ENCODE measurements at regions not wholly inside any gene's neighbourhood (a gene's known extent, or its start where the extent isn't known, plus 50 kb on each side); places are given as distances from the start of the nearest gene placed in this dataset.

DNA sequence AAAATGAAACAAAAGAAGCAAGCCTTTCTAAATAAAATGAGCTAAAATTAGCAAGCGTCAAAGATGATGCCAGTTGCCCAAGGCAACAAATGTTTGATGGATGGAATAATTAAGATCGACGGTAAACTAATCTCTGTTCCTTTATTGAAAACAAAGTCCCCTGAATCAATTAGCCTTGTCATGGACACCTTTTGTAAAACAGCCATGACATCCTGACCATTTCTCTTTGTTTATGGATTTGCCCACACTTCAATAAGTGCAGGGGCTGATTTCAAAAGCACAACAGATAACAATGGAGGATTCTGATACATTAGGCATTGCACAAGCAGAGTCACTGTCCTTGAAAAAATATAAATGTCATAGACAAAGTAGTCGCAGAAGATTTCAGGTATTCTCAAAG is 160.1 kb upstream of the HNRNPA3 start:
- Histone ChIP-seq H3K36me3 (replicated peaks; ENCODE audit: insufficient read depth, low read depth) (no peaks in the 10 kb centered on the region), H3K4me2 (no peak overlapping the region), H3K4me3 (no peak overlapping the region), H3K27me3 (peaks cover 3% of the 10 kb centered on the region), H3K9me2 (replicated peaks; ENCODE audit: insufficient read depth) (no peaks in the 10 kb centered on the region), H3K4me1 (ENCODE audit: insufficient read depth) (peaks cover 5% of the 10 kb centered on the region), H2AFZ (no peak overlapping the region), H3K9me3 (ENCODE audit: low read depth) (no peaks in the 10 kb centered on the region), H3K27ac (peak overlapping the region; percentile 55), H3K79me2 (no peaks in the 10 kb centered on the region), H4K20me1 (ENCODE audit: insufficient read depth, poor library complexity, severe bottlenecking) (no peaks in the 10 kb centered on the region)
- TF ChIP-seq, protein P1, sequence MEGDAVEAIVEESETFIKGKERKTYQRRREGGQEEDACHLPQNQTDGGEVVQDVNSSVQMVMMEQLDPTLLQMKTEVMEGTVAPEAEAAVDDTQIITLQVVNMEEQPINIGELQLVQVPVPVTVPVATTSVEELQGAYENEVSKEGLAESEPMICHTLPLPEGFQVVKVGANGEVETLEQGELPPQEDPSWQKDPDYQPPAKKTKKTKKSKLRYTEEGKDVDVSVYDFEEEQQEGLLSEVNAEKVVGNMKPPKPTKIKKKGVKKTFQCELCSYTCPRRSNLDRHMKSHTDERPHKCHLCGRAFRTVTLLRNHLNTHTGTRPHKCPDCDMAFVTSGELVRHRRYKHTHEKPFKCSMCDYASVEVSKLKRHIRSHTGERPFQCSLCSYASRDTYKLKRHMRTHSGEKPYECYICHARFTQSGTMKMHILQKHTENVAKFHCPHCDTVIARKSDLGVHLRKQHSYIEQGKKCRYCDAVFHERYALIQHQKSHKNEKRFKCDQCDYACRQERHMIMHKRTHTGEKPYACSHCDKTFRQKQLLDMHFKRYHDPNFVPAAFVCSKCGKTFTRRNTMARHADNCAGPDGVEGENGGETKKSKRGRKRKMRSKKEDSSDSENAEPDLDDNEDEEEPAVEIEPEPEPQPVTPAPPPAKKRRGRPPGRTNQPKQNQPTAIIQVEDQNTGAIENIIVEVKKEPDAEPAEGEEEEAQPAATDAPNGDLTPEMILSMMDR (IDR thresholded peaks at IDR 0.05; ENCODE audit: poor library complexity): no peak
- TF ChIP-seq EZH2 (IDR thresholded peaks at IDR 0.05; ENCODE audit: borderline replicate concordance): no peak
- TF ChIP-seq EZH2phosphoT487 (IDR thresholded peaks at IDR 0.05; ENCODE audit: low read depth, severe bottlenecking, unreplicated experiment): no peak
- 76% methylated on average over 4 of the region's 4 CpGs for WGBS (ENCODE audit: low lambda C conversion rate, missing lambda C conversion rate)
- no peak for DNase-seq (ENCODE audit: low spot score)

DNA sequence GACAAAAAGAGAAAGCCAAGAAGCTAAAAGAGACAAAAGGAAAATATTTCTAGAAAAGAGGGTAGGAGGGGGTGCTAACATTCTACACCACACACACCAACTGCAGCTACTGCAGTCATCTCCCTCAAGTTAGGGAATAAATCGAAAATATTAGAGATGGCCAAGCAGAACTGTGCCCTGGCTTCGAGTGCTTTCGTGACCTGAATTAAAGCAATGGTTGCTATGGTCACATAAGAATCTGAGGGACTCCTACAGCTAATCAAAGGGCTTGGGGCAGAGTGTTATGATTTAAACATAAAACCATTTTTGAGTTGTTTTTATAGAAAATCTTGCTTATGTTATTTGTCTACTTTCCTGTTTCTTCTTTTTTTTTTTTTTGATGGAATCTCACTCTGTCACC is 159.6 kb upstream of the HNRNPA3 start:
- DNase-seq (ENCODE audit: low spot score): no peak
- Histone ChIP-seq H3K9me3 (ENCODE audit: low read depth) (no peaks in the 10 kb centered on the region), H3K27ac (peak overlapping the region; percentile 55), H3K36me3 (replicated peaks; ENCODE audit: insufficient read depth, low read depth) (no peaks in the 10 kb centered on the region), H3K27me3 (peaks cover 3% of the 10 kb centered on the region), H4K20me1 (ENCODE audit: insufficient read depth, poor library complexity, severe bottlenecking) (no peaks in the 10 kb centered on the region), H3K4me3 (no peak overlapping the region), H3K79me2 (no peaks in the 10 kb centered on the region), H3K4me2 (no peak overlapping the region), H2AFZ (no peak overlapping the region), H3K4me1 (ENCODE audit: insufficient read depth) (peaks cover 5% of the 10 kb centered on the region), H3K9me2 (replicated peaks; ENCODE audit: insufficient read depth) (no peaks in the 10 kb centered on the region)
- TF ChIP-seq, protein P1 (IDR thresholded peaks at IDR 0.05; ENCODE audit: poor library complexity): no peak
- TF ChIP-seq EZH2 (IDR thresholded peaks at IDR 0.05; ENCODE audit: borderline replicate concordance) (no peak), EZH2phosphoT487 (IDR thresholded peaks at IDR 0.05; ENCODE audit: low read depth, severe bottlenecking, unreplicated experiment) (no peak)
- WGBS (ENCODE audit: low lambda C conversion rate, missing lambda C conversion rate): 85% methylated on average over 3 of the region's 3 CpGs

DNA sequence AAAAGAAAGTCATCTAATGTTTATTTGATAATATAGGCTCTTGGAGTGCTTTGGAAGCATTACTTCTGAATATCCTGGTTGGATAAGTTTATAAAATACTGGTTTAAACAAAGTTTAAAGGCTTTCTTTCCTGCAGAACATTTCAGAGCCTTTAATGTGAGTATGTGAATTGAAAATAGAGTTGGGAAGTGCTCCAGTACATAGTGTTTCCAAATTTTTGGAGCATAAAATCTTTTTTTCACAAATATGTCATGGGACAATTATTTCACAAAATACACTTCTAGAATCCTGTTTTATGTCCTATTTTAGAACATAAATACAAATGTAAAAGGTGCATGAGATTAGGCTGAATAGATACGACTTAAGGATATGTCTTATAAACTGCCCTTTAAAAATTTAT is 158.9 kb upstream of the HNRNPA3 start:
- Histone ChIP-seq H4K20me1 (ENCODE audit: insufficient read depth, poor library complexity, severe bottlenecking) (no peaks in the 10 kb centered on the region), H2AFZ (no peak overlapping the region), H3K27me3 (peaks cover 3% of the 10 kb centered on the region), H3K4me2 (peak overlapping the region; percentile 9), H3K79me2 (no peaks in the 10 kb centered on the region), H3K9me2 (replicated peaks; ENCODE audit: insufficient read depth) (no peaks in the 10 kb centered on the region), H3K4me3 (no peak overlapping the region), H3K4me1 (ENCODE audit: insufficient read depth) (peaks cover 5% of the 10 kb centered on the region), H3K9me3 (ENCODE audit: low read depth) (no peaks in the 10 kb centered on the region), H3K27ac (peak overlapping the region; percentile 7), H3K36me3 (replicated peaks; ENCODE audit: insufficient read depth, low read depth) (no peaks in the 10 kb centered on the region)
- TF ChIP-seq EZH2phosphoT487 (IDR thresholded peaks at IDR 0.05; ENCODE audit: low read depth, severe bottlenecking, unreplicated experiment): no peak
- no peak for TF ChIP-seq EZH2 (IDR thresholded peaks at IDR 0.05; ENCODE audit: borderline replicate concordance)
- TF ChIP-seq, protein P1 (IDR thresholded peaks at IDR 0.05; ENCODE audit: poor library complexity): no peak
- DNase-seq (ENCODE audit: low spot score): no peak
- WGBS (ENCODE audit: low lambda C conversion rate, missing lambda C conversion rate): 3% methylated on average over 1 of the region's 1 CpG

DNA sequence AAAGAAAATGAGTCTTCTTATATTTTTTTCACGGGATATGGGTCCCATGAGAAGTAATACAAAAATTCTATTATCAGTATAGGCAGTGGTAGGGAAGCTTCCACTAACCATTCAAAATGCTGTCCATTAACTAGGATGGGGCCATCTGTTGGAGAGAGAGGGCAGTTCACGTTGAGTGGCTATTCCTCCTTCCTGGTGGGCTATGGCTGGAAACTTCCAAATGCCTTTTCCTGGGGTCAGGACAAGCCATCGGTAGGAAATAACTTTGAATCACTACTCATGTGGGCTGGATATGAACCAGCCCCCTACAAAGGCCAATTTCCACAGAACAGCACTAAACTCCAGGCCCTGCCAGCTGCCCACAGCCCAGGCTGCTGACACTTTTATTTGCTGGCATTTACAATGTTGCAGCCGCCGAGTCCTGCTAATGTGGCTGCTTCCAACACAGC is 156.1 kb upstream of the HNRNPA3 start:
- Histone ChIP-seq H3K27ac (no peak overlapping the region), H3K4me2 (no peak overlapping the region), H3K4me3 (no peak overlapping the region), H3K36me3 (replicated peaks; ENCODE audit: insufficient read depth, low read depth) (no peaks in the 10 kb centered on the region), H3K27me3 (no peaks in the 10 kb centered on the region), H4K20me1 (ENCODE audit: insufficient read depth, poor library complexity, severe bottlenecking) (no peaks in the 10 kb centered on the region), H3K4me1 (ENCODE audit: insufficient read depth) (peaks cover 5% of the 10 kb centered on the region), H3K9me3 (ENCODE audit: low read depth) (no peaks in the 10 kb centered on the region), H2AFZ (no peak overlapping the region), H3K9me2 (replicated peaks; ENCODE audit: insufficient read depth) (no peaks in the 10 kb centered on the region), H3K79me2 (no peaks in the 10 kb centered on the region)
- DNase-seq (ENCODE audit: low spot score): no peak
- WGBS (ENCODE audit: low lambda C conversion rate, missing lambda C conversion rate): 47% methylated on average over 5 of the region's 5 CpGs
- TF ChIP-seq, protein P1 (IDR thresholded peaks at IDR 0.05; ENCODE audit: poor library complexity): peak; percentile 30
- TF ChIP-seq EZH2phosphoT487 (IDR thresholded peaks at IDR 0.05; ENCODE audit: low read depth, severe bottlenecking, unreplicated experiment): no peak
